ENCODE measurements at regions not wholly inside any gene's neighbourhood (a gene's known extent, or its start where the extent isn't known, plus 50 kb on each side); places are given as distances from the start of the nearest gene placed in this dataset.

- Histone ChIP-seq H3K27ac (ENCODE audit: low read length) (no peak overlapping the region), H3K4me1 (ENCODE audit: control insufficient read depth, insufficient read depth, low read length) (peaks cover 2% of the 10 kb centered on the region), H3K27me3 (ENCODE audit: control insufficient read depth, insufficient read depth, low read length) (no peaks in the 10 kb centered on the region), H3K9me3 (ENCODE audit: control insufficient read depth, insufficient read depth, low read length) (no peaks in the 10 kb centered on the region), H3K36me3 (ENCODE audit: control insufficient read depth, insufficient read depth, low read length) (no peaks in the 10 kb centered on the region), H3K4me3 (ENCODE audit: low read length) (no peak overlapping the region)
- no peak for DNase-seq (ENCODE audit: low read depth, low spot score)
- no CpG with 5 or more reads among the region's 4 CpGs for WGBS (ENCODE audit: insufficient coverage, insufficient read length)
These were observed 414.6 kb downstream of the CDH26 start for GRCh38 chr20:60372822-60373221.

DNA sequence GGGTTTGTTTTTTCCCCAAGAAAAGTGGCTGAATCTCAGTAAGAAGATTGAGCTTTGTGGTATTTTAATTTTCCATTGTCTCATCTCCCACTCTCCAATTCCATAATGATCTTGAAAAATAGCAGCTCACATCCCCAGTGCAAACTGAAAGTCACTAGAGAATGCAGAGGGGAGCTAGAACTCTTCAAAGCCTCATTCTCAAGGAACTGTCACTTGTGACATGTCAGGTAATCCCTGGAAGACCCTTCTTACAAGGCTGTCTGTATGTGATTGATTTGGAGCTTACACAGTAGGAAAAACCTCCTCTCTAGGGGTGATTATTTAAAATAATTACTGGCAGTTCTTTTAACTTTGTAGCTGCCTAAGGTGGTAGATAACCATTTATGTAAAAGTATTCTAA, 420.4 kb downstream of the CDH26 start:
- Histone ChIP-seq H3K9me3 (ENCODE audit: control insufficient read depth, insufficient read depth, low read length) (no peaks in the 10 kb centered on the region), H3K4me3 (ENCODE audit: low read length) (no peak overlapping the region)
- no peak for DNase-seq (ENCODE audit: low read depth, low spot score)

DNA sequence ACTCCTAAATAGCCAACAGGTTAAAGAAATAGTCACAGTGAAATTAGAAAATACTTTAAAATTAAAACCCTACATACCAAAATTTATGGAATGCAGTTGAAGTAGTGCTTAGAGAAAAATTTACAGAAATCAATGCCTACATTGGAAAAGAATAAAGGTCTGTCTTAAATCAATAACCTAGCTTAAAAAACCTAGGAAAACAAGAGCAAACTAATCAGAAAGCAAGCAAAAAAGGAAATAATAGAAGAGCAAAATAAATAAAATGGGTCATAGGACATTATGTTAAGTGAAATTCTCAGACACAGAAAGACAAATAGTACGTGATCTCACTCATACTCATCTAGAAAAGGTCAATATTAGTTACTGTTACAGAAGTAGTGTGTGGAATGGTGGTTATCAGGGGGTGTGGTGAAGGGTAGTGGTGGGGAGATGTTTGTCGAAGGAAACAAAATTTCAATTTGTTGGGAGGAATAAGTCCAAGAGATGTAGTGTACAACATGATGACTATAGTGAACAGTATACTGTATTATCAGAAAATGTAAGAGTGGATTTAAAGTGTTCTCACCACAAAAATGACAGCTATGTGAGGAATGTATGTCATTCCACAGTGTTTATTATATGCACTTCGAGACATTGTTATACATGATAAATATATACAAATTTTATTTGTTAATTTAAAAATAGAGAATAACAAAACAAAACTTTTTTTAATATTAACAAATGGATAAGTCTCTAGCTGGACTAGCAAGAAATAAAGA, 423.6 kb downstream of the CDH26 start:
- 100% methylated on average over 1 of the region's 3 CpGs for WGBS (ENCODE audit: insufficient coverage, insufficient read length)
- no peak for DNase-seq (ENCODE audit: low read depth, low spot score)
- Histone ChIP-seq H3K27me3 (ENCODE audit: control insufficient read depth, insufficient read depth, low read length) (no peaks in the 10 kb centered on the region), H3K4me1 (ENCODE audit: control insufficient read depth, insufficient read depth, low read length) (no peaks in the 10 kb centered on the region), H3K36me3 (ENCODE audit: control insufficient read depth, insufficient read depth, low read length) (no peaks in the 10 kb centered on the region), H3K27ac (ENCODE audit: low read length) (no peak overlapping the region), H3K9me3 (ENCODE audit: control insufficient read depth, insufficient read depth, low read length) (no peaks in the 10 kb centered on the region), H3K4me3 (ENCODE audit: low read length) (no peak overlapping the region)

More for the DNA sequence above, 420.4 kb downstream of the CDH26 start:
- no peaks in the 10 kb centered on the region; the same call in 1 of the 2 replicates for H3K4me1 ChIP-seq (ENCODE audit: control insufficient read depth, insufficient read depth, low read length)
- H3K27ac ChIP-seq (ENCODE audit: low read length) = no peak overlapping the region
- no peaks in the 10 kb centered on the region for H3K36me3 ChIP-seq (ENCODE audit: control insufficient read depth, insufficient read depth, low read length)
- H3K27me3 ChIP-seq (ENCODE audit: control insufficient read depth, insufficient read depth, low read length) = no peaks in the 10 kb centered on the region

GRCh38 chr20:60389441-60389840, 431.2 kb downstream of the CDH26 start:
- no peak for DNase-seq (ENCODE audit: low read depth, low spot score)
- Histone ChIP-seq H3K4me3 (ENCODE audit: low read length) (no peak overlapping the region), H3K27me3 (ENCODE audit: control insufficient read depth, insufficient read depth, low read length) (no peaks in the 10 kb centered on the region)

DNA sequence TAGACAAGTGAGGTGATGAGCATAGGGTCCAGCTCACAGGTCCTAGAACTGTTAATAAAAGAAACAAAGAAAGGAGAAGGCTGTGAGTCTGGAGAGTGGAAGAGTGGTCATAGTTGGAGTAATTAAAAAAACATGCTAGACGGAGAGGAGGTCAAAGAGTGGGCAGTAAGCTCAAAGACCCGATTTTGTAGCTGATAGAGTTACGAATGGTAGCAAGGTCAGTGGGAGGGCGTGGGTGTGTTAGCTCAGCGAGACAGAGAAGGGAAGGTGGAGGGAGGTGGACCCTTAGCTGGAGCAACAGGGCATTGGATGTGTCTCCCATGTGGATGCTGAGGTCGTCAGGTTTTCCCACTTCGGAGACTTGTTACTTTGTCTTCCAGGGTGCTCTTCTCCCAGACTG, 431.7 kb downstream of the CDH26 start:
- Histone ChIP-seq H3K36me3 (ENCODE audit: control insufficient read depth, insufficient read depth, low read length) (no peaks in the 10 kb centered on the region), H3K4me3 (ENCODE audit: low read length) (no peak overlapping the region), H3K27ac (ENCODE audit: low read length) (no peak overlapping the region), H3K9me3 (ENCODE audit: control insufficient read depth, insufficient read depth, low read length) (no peaks in the 10 kb centered on the region), H3K27me3 (ENCODE audit: control insufficient read depth, insufficient read depth, low read length) (no peaks in the 10 kb centered on the region), H3K4me1 (ENCODE audit: control insufficient read depth, insufficient read depth, low read length) (no peaks in the 10 kb centered on the region)
- no CpG with 5 or more reads among the region's 7 CpGs for WGBS (ENCODE audit: insufficient coverage, insufficient read length)
- DNase-seq (ENCODE audit: low read depth, low spot score) = no peak

More at GRCh38 chr20:60389441-60389840, 431.2 kb downstream of the CDH26 start:
- no peaks in the 10 kb centered on the region for H3K9me3 ChIP-seq (ENCODE audit: control insufficient read depth, insufficient read depth, low read length)
- H3K4me1 ChIP-seq (ENCODE audit: control insufficient read depth, insufficient read depth, low read length) = no peaks in the 10 kb centered on the region
- H3K36me3 ChIP-seq (ENCODE audit: control insufficient read depth, insufficient read depth, low read length) = no peaks in the 10 kb centered on the region
- H3K27ac ChIP-seq (ENCODE audit: low read length) = no peak overlapping the region

DNA sequence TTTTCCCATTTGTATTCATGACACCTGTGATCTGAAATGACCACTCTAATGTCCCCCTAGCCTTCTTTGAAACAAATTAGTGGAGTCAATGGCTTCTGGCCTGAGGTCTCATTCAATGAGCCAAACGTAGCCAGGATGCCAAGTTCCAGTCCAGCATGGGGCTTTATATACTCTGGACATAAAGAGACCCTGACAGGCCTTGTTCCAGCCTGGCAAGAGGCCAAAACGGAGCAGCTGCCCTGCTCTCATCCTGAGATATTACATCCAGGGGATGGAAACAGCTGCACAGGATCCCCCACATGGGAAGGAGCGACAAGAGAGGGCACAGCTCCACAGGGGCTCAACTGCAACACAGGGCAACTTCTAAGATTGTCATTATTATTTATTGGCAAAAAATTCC, 437.8 kb downstream of the CDH26 start:
- no CpG with 5 or more reads among the region's 3 CpGs for WGBS (ENCODE audit: insufficient coverage, insufficient read length)
- no peak for DNase-seq (ENCODE audit: low read depth, low spot score)

GRCh38 chr20:60400567-60400966, 442.3 kb downstream of the CDH26 start:
- DNase-seq (ENCODE audit: low read depth, low spot score) = no peak
- Histone ChIP-seq H3K27ac (ENCODE audit: low read length) (no peak overlapping the region), H3K36me3 (ENCODE audit: control insufficient read depth, insufficient read depth, low read length) (no peaks in the 10 kb centered on the region), H3K4me3 (ENCODE audit: low read length) (no peak overlapping the region), H3K9me3 (ENCODE audit: control insufficient read depth, insufficient read depth, low read length) (no peaks in the 10 kb centered on the region), H3K27me3 (ENCODE audit: control insufficient read depth, insufficient read depth, low read length) (no peaks in the 10 kb centered on the region), H3K4me1 (ENCODE audit: control insufficient read depth, insufficient read depth, low read length) (no peaks in the 10 kb centered on the region)
- WGBS (ENCODE audit: insufficient coverage, insufficient read length) = no CpG with 5 or more reads among the region's 1 CpG

More for the DNA sequence above, 437.8 kb downstream of the CDH26 start:
- Histone ChIP-seq H3K36me3 (ENCODE audit: control insufficient read depth, insufficient read depth, low read length) (no peaks in the 10 kb centered on the region), H3K4me1 (ENCODE audit: control insufficient read depth, insufficient read depth, low read length) (no peaks in the 10 kb centered on the region), H3K27me3 (ENCODE audit: control insufficient read depth, insufficient read depth, low read length) (no peaks in the 10 kb centered on the region), H3K9me3 (ENCODE audit: control insufficient read depth, insufficient read depth, low read length) (no peaks in the 10 kb centered on the region), H3K27ac (ENCODE audit: low read length) (no peak overlapping the region), H3K4me3 (ENCODE audit: low read length) (no peak overlapping the region)

DNA sequence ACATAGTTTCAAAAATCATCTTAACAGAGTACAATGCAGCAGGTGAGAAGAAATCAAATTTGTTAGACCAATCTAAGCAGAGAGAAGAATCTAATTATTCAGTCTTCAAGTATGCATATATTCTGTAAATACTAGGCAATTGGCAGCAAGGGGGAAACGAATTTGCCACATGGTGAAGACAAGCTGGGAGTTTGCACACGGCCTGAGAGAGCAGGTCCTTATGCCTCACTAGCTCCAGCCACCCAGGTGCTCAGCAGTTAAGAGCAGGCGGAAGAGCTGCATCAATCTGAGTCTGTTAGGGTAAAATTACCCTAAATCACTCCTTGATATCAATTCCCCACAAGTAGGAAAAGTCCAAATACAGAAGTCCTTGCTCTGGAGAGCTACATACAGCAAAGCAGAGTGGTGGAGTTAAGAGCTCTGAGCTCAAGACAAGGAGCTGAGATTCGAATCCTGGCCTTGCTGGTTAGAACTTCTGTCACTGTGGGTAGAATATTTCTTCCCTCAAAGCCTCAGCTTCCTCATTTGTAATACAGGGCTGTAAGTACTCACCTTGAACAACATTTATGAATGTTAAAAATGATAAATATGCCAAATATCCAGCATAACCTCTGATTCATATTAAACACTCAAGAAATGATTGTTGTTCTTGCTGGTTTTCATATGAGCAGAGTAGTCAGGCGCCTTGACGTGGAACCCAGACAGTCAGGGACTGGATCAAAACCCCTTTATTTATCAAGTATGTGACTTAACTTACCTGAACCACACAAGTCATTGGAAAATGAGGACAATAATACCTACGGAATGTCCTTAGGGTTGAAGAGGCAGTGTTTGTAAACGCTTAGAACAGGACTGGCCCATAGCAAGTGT, 444.2 kb downstream of the CDH26 start:
- Histone ChIP-seq H3K9me3 (ENCODE audit: control insufficient read depth, insufficient read depth, low read length) (no peaks in the 10 kb centered on the region), H3K4me3 (ENCODE audit: low read length) (no peak overlapping the region), H3K27me3 (ENCODE audit: control insufficient read depth, insufficient read depth, low read length) (no peaks in the 10 kb centered on the region), H3K36me3 (ENCODE audit: control insufficient read depth, insufficient read depth, low read length) (no peaks in the 10 kb centered on the region), H3K27ac (ENCODE audit: low read length) (no peak overlapping the region), H3K4me1 (ENCODE audit: control insufficient read depth, insufficient read depth, low read length) (no peaks in the 10 kb centered on the region)
- no peak for DNase-seq (ENCODE audit: low read depth, low spot score)
- WGBS (ENCODE audit: insufficient coverage, insufficient read length) = no CpG with 5 or more reads among the region's 8 CpGs

DNA sequence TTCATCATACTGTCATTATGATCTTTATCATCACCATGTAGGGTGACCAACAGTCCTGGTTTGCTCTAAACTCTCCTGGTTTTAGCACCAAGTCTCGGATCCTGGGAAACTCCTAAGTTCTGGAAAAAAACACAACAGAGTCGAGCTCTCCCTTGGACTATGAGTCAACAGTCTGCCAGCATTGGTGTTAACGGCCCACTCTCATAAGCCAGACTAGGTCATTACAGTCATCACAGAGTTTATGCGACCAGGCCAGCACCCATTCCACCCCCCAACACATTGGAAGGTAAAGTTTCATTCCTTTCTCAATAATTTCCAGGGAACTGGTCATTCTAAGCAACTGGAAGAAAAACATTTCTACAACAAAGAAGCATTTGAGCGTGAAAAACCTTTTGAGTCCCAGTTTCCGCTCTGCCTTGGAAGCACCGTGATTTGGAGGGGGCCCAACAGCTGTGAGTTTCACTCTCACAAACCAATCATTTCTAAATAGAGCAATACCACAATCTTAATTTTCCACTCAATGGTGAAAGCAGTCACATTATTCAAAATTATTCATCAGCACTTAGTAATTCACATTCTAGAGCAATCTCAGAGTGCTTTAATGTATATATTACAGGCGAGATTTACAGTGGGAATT, 445.0 kb downstream of the CDH26 start:
- H3K4me3 ChIP-seq (ENCODE audit: low read length) = no peak overlapping the region
- no peak overlapping the region for H3K27ac ChIP-seq (ENCODE audit: low read length)
- no peaks in the 10 kb centered on the region for H3K27me3 ChIP-seq (ENCODE audit: control insufficient read depth, insufficient read depth, low read length)
- WGBS (ENCODE audit: insufficient coverage, insufficient read length) = no CpG with 5 or more reads among the region's 8 CpGs
- H3K4me1 ChIP-seq (ENCODE audit: control insufficient read depth, insufficient read depth, low read length) = no peaks in the 10 kb centered on the region
- H3K36me3 ChIP-seq (ENCODE audit: control insufficient read depth, insufficient read depth, low read length) = no peaks in the 10 kb centered on the region
- no peak for DNase-seq (ENCODE audit: low read depth, low spot score)
- no peaks in the 10 kb centered on the region for H3K9me3 ChIP-seq (ENCODE audit: control insufficient read depth, insufficient read depth, low read length)

DNA sequence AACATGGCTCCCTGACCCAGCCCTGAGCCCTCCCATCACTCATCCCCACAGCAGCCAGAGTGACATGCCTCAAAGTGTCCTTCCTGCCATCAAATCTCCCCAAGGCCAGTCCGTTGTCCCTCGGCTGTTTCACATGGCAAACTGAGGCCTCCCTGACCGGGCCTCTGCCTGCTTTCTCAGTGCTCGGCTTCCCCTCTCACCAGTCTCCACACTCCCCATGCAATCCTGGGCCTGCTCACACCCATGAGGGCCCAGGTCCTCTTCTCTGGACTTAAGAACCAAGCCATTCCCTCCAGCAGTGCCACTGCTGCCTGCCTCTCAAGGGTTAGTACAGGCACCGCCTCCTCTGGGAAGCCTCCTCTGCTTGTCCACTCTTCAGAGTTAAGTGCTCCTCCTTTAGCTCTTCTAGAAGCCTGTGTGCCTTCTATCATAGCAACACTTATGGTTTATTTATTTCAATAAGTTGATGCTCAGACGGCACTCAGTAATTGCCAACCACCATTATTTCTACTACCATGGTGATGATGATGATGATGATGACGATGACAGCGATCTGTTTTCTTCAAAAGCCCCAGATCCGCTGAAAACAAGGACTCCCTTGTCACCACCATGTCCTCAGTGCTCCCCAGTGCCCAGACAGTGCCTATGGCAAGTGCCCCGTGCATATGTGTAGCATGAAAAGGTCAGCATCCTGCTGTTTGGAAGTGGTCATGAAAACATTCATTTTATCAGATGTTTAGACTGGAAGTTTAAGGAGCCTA, 449.0 kb downstream of the CDH26 start:
- Histone ChIP-seq H3K27me3 (ENCODE audit: control insufficient read depth, insufficient read depth, low read length) (no peaks in the 10 kb centered on the region), H3K9me3 (ENCODE audit: control insufficient read depth, insufficient read depth, low read length) (no peaks in the 10 kb centered on the region), H3K27ac (ENCODE audit: low read length) (no peak overlapping the region), H3K4me3 (ENCODE audit: low read length) (no peak overlapping the region), H3K4me1 (ENCODE audit: control insufficient read depth, insufficient read depth, low read length) (no peaks in the 10 kb centered on the region), H3K36me3 (ENCODE audit: control insufficient read depth, insufficient read depth, low read length) (no peaks in the 10 kb centered on the region)
- no peak for DNase-seq (ENCODE audit: low read depth, low spot score)
- no CpG with 5 or more reads among the region's 10 CpGs for WGBS (ENCODE audit: insufficient coverage, insufficient read length)
